ENCODE measurements at regions not wholly inside any gene's neighbourhood (a gene's known extent, or its start where the extent isn't known, plus 50 kb on each side); places are given as distances from the start of the nearest gene placed in this dataset.

GRCh38 chr14:76304536-76305267 lies 71.2 kb upstream of the ESRRB start:
- DNase-seq (ENCODE audit: low read depth), result no peak
- no peak for TF ChIP-seq CTCF (conservative IDR thresholded peaks at IDR 0.05; ENCODE audit: control insufficient read depth, insufficient read depth, low read depth, low read length)
- no peak overlapping the region for H3K4me3 ChIP-seq (ENCODE audit: control insufficient read depth, low read depth, low read length)

GRCh38 chr14:76305268-76305826 lies 70.6 kb upstream of the ESRRB start:
- TF ChIP-seq CTCF (conservative IDR thresholded peaks at IDR 0.05; ENCODE audit: control insufficient read depth, insufficient read depth, low read depth, low read length), result no peak
- DNase-seq (ENCODE audit: low read depth), result no peak
- no peak overlapping the region for H3K4me3 ChIP-seq (ENCODE audit: control insufficient read depth, low read depth, low read length)

- DNase-seq (ENCODE audit: low read depth), result no peak
- no peak for TF ChIP-seq CTCF (conservative IDR thresholded peaks at IDR 0.05; ENCODE audit: control insufficient read depth, insufficient read depth, low read depth, low read length)
- H3K4me3 ChIP-seq (ENCODE audit: control insufficient read depth, low read depth, low read length), result no peak overlapping the region
Measured at GRCh38 chr14:76306131-76306530, 69.8 kb upstream of the ESRRB start.

GRCh38 chr14:76307786-76308780 lies 67.9 kb upstream of the ESRRB start:
- DNase-seq (ENCODE audit: low read depth), result peak; percentile 5
- H3K4me3 ChIP-seq (ENCODE audit: control insufficient read depth, low read depth, low read length), result no peak overlapping the region
- no peak for TF ChIP-seq CTCF (conservative IDR thresholded peaks at IDR 0.05; ENCODE audit: control insufficient read depth, insufficient read depth, low read depth, low read length)

- no peak overlapping the region for H3K4me3 ChIP-seq (ENCODE audit: control insufficient read depth, low read depth, low read length)
- TF ChIP-seq CTCF (conservative IDR thresholded peaks at IDR 0.05; ENCODE audit: control insufficient read depth, insufficient read depth, low read depth, low read length), result no peak
- no peak for DNase-seq (ENCODE audit: low read depth)
Measured at GRCh38 chr14:76309572-76310162, 66.3 kb upstream of the ESRRB start.

- H3K4me3 ChIP-seq (ENCODE audit: control insufficient read depth, low read depth, low read length), result no peak overlapping the region
- TF ChIP-seq CTCF (conservative IDR thresholded peaks at IDR 0.05; ENCODE audit: control insufficient read depth, insufficient read depth, low read depth, low read length), result no peak
- DNase-seq (ENCODE audit: low read depth), result no peak
Measured at GRCh38 chr14:76311079-76311758, 64.7 kb upstream of the ESRRB start.
